Gastroesophageal sphincter (tissue), 3 donors: ENCODE measurements at regions not wholly inside any gene's neighbourhood (a gene's known extent, or its start where the extent isn't known, plus 50 kb on each side); places are given as distances from the start of the nearest gene placed in this dataset.

Source experiments
- CTCF ChIP-seq, 4 experiments: fragments of 200-600 bp in 2 of 4; fragments of 450-650 bp in 2 of 4; sonication (generic) in 1 of 4; IDR thresholded peaks; one replicate each; pipeline ENCODE4 v1.5.1; 2017 to 2019; ENCODE audit warnings: antibody characterized with exemption in 4 of 4, mild to moderate bottlenecking in 2 of 4, moderate library complexity in 2 of 4
- POLR2A ChIP-seq, 2 donors: fragments of 450-650 bp; IDR thresholded peaks; one replicate each; pipeline ENCODE4 v1.6.1; 2017; ENCODE audit warnings: antibody characterized with exemption in 2 of 2, mild to moderate bottlenecking in 2 of 2, moderate library complexity in 1 of 2
- POLR2AphosphoS5 ChIP-seq: sonication (generic); formaldehyde crosslinking; IDR thresholded peaks from one replicate; pipeline ENCODE4 v1.6.1; 2017; ENCODE audit warnings: antibody characterized with exemption

DNA sequence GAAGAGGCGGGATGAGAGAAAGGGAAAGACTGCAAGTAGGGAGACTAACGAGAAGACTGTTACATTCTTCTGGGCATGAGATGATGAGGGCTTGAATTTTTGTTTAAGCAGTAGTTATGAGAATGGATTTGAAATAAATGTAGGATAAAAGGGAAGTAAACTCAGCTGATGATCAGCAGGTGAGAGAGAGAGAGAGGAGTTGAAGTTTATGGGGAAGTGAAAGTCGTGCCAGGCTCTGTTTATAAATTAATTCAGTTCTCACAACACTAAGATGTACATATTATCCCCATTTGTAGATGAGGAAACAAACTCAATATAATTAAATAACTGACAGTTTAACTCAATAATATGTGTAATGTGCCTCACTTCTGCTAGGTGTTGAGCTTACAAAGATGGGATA lies 170.0 kb upstream of the RMST start:
- TF ChIP-seq CTCF (IDR thresholded peaks at IDR 0.05) (no peak), POLR2A (IDR thresholded peaks at IDR 0.05) (no peak), POLR2AphosphoS5 (no peak)
